HG02610 (cell line): ENCODE measurements at regions not wholly inside any gene's neighbourhood (a gene's known extent, or its start where the extent isn't known, plus 50 kb on each side); places are given as distances from the start of the nearest gene placed in this dataset.
A peak's percentile ranks its signal among the peaks of the same experiment; 100 is the strongest.

Source experiments
- ATAC-seq: cut with Tn5 transposase; IDR thresholded peaks from one replicate; pipeline ENCODE4 v1.9.1; 2021; ENCODE audit warnings: mild to moderate bottlenecking, moderate library complexity; ENCODE audit not compliant: unreplicated experiment

DNA sequence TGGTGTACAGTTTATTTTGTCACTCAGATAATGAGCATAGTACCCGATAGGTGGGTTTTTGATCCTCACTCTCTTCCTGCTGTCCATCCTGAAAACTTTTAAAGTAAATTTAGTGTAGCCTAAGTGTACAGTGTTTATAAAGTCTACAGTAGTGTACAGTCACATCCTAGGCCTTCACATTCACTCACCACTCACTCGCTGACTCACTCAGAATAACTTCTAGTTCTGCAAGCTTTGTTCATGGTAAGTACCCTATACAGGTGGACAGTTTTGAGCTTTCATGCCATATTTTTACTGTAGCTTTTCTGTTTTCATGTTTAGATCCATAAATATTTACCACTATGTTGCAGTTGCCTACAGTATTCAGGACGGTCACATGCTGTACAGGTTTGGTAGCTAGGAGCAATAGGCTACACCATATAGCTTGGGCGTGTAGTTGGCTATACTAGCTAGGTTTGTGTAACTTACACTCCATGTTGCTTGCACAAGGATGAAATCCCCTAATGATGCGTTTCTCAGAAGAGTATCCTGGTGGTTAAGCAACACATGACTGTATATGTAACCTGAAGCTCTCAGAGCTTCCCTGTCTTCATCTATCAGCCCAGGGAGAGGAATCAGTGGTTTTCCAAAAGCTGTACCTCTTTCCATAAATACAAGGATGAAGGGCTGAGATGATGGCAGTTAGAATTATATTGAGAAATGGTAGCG, 87.6 kb upstream of the SLC25A26 start:
- ATAC-seq, result no peak

DNA sequence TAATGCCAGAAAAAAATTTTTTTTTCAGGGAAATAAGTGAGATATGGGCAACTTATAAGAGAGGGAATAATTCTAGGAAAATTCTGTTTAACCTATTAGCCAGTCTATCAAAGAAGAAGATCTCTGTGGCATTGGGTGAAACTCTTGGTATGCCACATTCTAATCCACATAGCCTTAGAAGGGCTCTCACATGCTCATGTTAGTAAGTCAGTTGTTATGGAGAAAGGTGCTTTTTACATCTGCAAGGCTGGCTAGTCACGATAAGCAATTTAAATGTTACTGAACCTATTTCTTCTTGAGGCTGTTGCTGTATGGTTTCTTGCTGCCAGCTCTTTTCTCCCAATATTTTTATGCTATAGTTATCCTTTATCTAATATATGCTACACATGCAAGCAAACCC, 89.9 kb upstream of the MAGI1 start:
- ATAC-seq, result no peak

DNA sequence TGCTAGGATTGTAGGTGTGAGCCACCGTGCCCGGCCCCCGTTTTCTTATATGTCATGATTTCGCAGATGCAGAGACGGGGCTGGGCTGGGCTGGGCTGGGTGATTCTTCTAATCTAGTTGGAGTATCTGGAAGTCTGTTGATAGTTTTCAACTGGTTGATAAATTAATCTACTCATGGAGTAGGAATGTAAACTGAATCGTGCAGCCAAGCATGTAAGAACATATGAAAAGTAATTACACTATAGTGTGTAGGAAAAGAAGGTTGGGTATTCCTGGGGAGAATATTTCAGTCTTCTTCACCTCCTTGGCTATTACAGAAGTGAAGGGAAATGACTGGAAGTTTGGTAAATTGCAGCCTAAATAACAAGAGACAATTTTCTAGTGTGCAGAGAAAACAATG, 82.6 kb upstream of the MAGI1 start:
- no peak for ATAC-seq

DNA sequence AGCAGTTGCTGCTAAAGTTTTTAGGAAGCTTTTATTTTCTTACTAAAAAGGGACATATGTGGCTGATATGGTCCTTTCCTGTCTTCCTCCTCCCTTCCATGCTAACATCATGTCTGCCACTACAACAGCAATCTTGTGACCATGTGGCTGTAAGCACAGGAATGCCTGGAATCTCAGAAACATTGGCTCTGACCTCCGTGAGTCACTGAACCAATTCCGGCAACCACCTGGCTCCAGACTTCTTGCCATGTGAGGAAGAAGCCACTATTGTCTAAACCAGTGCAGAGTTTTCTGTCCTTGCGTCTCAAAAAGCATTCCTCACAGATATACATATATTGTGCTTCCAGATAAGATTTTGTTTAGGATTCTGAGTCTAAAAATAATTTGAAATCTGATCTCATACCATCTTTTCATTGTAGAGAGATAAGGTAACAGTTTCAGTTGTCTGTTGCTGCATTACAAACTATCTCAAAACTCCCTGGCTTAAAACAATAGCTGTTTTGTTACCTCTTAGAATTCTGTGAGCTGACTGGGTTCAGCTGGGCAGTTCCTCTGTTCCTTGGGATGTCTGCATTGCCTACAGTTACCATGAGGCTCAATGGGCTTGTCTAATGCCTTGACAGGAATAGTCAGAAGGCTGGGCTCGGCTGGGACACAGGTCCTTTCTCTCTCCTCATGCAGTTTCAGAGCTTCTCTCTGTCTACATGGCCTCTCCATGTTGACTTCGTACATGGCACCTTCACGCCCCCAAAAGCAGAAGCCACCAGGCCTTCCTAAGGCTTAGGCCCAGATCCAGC, 77.3 kb upstream of the MAGI1 start:
- ATAC-seq, result no peak

- no peak for ATAC-seq
Measured at GRCh38 chr3:66113542-66113941, 74.8 kb upstream of the MAGI1 start.

DNA sequence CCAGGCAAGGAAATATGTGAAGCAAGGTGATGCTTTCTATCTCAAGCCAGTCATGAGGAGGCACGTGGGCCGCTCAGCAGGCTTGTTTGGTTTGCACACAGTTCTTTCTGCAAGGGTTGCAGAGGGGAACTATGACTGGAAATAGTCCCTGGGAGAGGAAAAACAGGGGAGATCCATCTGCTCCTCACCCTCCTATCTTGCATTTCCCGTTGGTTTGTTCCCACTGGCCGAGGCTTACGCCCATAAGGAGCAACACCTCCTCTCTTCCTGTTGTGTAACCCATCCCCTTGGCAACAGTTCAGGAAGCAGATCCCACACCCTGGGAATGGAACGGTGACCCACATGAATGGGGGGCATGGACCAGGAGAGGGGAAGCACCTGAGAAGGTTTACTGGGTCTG, 72.1 kb upstream of the MAGI1 start:
- ATAC-seq, result no peak

DNA sequence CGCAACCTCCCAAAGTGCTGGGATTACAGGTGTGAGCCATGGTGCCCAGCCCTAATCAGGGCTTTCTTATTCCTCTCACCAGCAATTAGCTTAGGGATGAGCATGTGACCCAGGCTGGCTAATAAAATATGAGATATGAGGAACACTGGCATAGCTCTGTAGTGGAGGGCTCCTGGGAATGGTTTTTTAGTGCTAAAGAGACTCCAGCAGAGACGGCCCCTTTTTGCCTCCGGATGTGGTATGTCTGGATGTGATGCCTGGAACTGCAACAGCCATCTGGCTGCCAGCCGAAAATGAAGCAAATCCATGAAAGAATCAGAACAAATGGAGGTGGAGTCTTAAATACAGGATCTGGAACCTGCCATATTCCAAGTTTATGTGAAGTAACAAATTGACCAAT, 69.1 kb upstream of the MAGI1 start:
- no peak for ATAC-seq

DNA sequence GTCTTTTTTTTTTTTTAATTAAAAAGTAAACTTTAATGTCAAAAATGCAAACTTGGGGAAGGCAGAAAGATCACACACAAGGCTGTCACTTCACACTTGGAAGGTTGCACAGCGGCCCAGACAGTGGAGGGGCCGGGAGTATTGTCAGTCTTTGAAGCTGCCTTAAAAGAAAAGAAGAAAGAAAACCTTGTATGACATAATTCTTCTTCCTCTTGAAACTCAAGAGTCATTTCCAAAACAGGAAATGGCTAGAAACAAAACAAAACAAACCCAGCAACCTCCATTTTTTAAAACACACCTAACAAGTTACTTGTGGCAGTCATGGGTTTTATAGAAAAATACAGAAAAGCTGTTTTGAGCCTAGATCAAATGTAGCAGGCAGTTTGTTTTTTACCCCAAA, 68.1 kb upstream of the MAGI1 start:
- ATAC-seq, result no peak

GRCh38 chr3:66104535-66104934, 65.8 kb upstream of the MAGI1 start:
- ATAC-seq, result no peak

DNA sequence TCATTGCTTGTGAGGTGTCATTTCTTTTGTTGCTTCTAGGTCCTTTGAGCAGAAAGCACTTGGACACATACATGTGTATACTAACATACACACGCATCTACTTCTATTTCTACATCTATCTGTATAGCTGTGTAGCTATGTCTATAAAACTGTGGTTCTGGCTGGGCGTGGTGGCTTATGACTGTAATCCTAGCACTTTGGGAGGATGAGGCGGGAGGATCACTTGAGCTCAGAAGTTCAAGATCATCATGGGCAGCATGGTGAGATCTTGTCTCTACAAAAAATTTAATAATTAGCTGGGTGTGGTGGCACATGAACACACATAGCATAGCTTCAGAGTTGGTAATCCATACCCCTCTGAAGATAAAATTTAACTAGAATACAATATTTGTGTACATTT, 65.0 kb upstream of the MAGI1 start:
- no peak for ATAC-seq

DNA sequence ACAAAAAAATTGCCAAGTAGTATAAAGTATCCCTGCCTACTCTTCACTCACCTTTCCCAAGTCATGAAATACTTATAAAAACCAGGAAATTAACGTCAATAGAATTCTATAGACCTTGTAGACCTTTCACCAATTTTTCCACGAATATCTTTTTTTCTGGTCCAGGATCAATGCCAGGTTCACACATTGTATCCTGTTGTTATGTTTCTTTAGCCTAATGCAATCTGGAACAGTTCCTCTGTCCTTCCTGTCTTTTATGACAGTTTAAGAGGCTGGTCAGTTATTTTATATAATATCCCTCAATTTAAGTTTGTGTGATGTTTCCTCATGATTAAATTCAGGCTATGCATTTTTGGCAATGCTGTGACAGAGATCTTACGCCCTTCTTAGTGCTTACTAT, 63.2 kb upstream of the MAGI1 start:
- no peak for ATAC-seq

GRCh38 chr3:66099541-66100065, 60.9 kb upstream of the MAGI1 start:
- ATAC-seq, result no peak

DNA sequence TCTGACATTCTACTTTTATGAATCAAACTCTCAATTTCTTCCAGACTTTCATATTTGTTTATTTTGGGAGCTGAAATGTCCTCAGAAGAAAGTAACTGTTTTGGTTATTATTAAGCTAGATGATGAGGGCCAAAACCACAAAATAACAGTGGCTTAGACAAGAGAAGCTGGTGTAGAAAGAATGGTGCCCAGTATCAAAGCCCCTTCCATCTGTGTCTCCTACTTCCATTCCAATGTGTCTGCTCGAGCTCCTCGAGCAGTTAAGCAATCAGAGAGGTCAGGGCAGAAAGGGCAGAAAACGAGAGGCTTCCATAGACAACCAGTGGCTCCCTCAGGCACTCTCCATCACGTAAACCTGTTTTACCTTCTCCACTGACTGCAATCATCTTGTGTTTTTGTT, 59.7 kb upstream of the MAGI1 start:
- no peak for ATAC-seq

- no peak for ATAC-seq
Measured at GRCh38 chr3:66097647-66098046, 58.9 kb upstream of the MAGI1 start.

DNA sequence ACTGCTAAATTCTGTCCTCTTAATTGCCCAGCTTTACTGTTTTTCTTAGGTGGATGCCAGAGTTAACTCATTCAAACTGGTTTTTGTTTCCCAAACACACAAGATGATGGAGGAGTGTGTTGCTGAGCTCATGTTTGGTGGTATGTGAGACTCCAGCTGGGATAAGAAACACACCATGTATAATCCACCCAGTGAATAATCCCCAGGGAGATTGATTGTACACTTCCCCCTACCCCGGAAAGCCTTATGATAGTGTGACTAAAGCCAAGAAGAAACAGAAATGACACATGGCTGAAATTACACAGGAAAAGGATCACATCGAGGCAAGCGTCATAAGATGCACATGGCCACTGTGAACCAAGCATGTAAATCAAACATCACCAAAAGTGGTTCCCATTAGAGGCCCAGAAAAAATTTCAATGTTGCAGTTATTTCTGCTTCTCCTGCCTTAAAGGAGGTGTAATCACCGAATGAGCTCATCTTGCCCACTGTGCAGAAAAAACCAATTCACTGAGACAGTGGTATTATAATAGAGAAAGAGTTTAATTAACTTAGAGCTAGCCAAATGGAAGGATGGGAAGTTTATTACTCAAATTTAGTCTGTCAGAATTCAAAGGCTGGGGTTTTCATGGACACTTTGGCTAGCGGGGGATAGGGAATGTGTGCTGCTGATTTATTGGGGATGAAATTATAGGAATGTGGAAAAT, 56.7 kb upstream of the MAGI1 start:
- no peak for ATAC-seq

GRCh38 chr3:66093981-66094380, 55.3 kb upstream of the MAGI1 start:
- peak; percentile 84 for ATAC-seq

GRCh38 chr3:66092175-66092995, 53.7 kb upstream of the MAGI1 start:
- no peak for ATAC-seq
